Lower leg skin (tissue), 4 donors: ENCODE measurements at regions not wholly inside any gene's neighbourhood (a gene's known extent, or its start where the extent isn't known, plus 50 kb on each side); places are given as distances from the start of the nearest gene placed in this dataset.

ENCODE experiments used
- DNase-seq, 2 donors: peaks; one replicate each; pipeline ENCODE4 v3.0.0-alpha.2; 2019; ENCODE audit warnings: low spot score in 2 of 2
- H3K4me3 ChIP-seq: fragments of 200-600 bp; sonication (generic); 2 replicates; pipeline ENCODE4 v1.5.1; 2017; ENCODE audit warnings: mild to moderate bottlenecking, low read depth; ENCODE audit not compliant: poor library complexity, severe bottlenecking
- CTCF ChIP-seq, 3 donors: fragments of 450-650 bp; IDR thresholded peaks; one replicate each; pipeline ENCODE4 v1.5.1; 2016; ENCODE audit warnings: antibody characterized with exemption in 3 of 3, mild to moderate bottlenecking in 3 of 3, moderate library complexity in 2 of 3
- POLR2A ChIP-seq, 2 donors: fragments of 450-650 bp; IDR thresholded peaks; one replicate each; pipeline ENCODE4 v1.6.1; 2016 to 2017; ENCODE audit warnings: antibody characterized with exemption in 2 of 2, mild to moderate bottlenecking in 1 of 2, moderate library complexity in 1 of 2
- WGBS, 2 donors: methylation state at CpG; one replicate each; pipeline ENCODE4 v1.1.5; 2018; 5-methylcytosine and 5-hydroxymethylcytosine counted together
- intact Hi-C: fragments of 100-400 bp; cut with DNase I; formaldehyde crosslinking; loops from one replicate; pipeline ENCODE4 v1.15.0; 2023; ENCODE audit warnings: low total_unique reads

- DNase-seq = no peak
- intact Hi-C loops = no loop called here
- TF ChIP-seq POLR2A (IDR thresholded peaks at IDR 0.05) (no peak), CTCF (IDR thresholded peaks at IDR 0.05) (no peak)
- WGBS, 2 donors = 71 to 78% methylated on average over 7 of the region's 7 CpGs
- H3K4me3 ChIP-seq = no peak overlapping the region
These were observed 115.9 kb downstream of the OMA1 start for GRCh38 chr1:58430421-58431275.

GRCh38 chr1:58426918-58427317 is 119.6 kb downstream of the OMA1 start:
- intact Hi-C loops = no loop called here
- WGBS, 2 donors = 90 to 92% methylated on average over 2 of the region's 2 CpGs

GRCh38 chr1:58422436-58422835 is 124.1 kb downstream of the OMA1 start:
- DNase-seq = no peak
- TF ChIP-seq POLR2A (IDR thresholded peaks at IDR 0.05) = no peak
- TF ChIP-seq CTCF (IDR thresholded peaks at IDR 0.05) = no peak
- 77 to 80% methylated on average over 4 of the region's 4 CpGs for WGBS, 2 donors
- H3K4me3 ChIP-seq = no peak overlapping the region
- intact Hi-C loops = no loop called here

More at GRCh38 chr1:58426918-58427317, 119.6 kb downstream of the OMA1 start:
- H3K4me3 ChIP-seq = no peak overlapping the region
- no peak for TF ChIP-seq CTCF (IDR thresholded peaks at IDR 0.05)
- TF ChIP-seq POLR2A (IDR thresholded peaks at IDR 0.05) = no peak
- DNase-seq = no peak

GRCh38 chr1:58418283-58419228 is 128.0 kb downstream of the OMA1 start:
- intact Hi-C loops = no loop called here
- WGBS, 2 donors = 82 to 86% methylated on average over 2 of the region's 2 CpGs
- TF ChIP-seq CTCF (IDR thresholded peaks at IDR 0.05) (no peak), POLR2A (IDR thresholded peaks at IDR 0.05) (no peak)
- no peak overlapping the region for H3K4me3 ChIP-seq
- no peak for DNase-seq

GRCh38 chr1:58412071-58412580 is 134.4 kb downstream of the OMA1 start:
- H3K4me3 ChIP-seq = no peak overlapping the region
- intact Hi-C loops = no loop called here
- DNase-seq = no peak
- TF ChIP-seq POLR2A (IDR thresholded peaks at IDR 0.05) (no peak), CTCF (IDR thresholded peaks at IDR 0.05) (no peak)
- 67 to 68% methylated on average over 4 of the region's 4 CpGs for WGBS, 2 donors
